Cerebellar cortex (tissue), 1 donor: ENCODE measurements at regions not wholly inside any gene's neighbourhood (a gene's known extent, or its start where the extent isn't known, plus 50 kb on each side); places are given as distances from the start of the nearest gene placed in this dataset.

Experiments used
- DNase-seq: peaks from one replicate; pipeline ENCODE4 v3.0.0-alpha.2; 2015; ENCODE audit warnings: low spot score

DNA sequence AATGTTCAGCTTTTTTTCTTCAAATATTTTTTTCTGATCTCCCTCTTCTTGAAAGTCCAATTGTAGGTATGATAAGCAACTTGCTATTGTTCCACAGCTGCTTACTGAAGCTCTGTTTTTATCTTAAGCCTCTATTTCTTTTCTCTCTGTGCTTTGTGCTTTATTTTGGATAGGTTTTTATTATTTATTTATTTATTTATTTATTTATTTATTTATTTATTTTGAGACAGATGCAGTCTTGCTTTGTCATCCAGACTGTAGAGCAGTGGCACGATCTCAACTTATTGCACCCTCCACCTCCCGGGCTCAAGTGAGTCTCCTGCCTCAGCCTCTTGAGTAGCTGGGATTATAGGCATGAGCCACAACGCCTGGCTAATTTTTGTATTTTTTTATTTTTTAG, 199.4 kb downstream of the KLF12 start:
- DNase-seq = no peak

DNA sequence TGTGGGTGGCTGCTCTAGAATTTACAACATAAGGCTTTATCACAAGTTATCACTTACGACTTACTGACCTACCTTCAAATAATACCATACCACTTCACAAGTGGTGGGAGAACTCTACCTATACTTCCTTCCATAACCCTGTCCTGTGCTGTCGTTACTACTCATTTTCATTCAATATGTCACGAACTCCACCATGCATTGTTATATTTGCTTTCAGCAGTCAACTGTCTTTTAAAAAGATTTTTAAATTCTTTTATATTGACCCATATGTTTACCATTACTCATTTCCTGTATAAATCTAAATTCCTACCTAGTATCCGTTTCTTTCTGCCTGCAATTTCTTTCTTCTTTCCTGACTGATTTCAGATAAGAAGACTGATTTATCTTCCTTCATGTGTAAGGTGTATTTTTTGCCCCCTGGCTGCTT, 200.0 kb downstream of the KLF12 start:
- no peak for DNase-seq

- no peak for DNase-seq
These were observed 200.4 kb downstream of the KLF12 start for GRCh38 chr13:73933795-73934194.

DNA sequence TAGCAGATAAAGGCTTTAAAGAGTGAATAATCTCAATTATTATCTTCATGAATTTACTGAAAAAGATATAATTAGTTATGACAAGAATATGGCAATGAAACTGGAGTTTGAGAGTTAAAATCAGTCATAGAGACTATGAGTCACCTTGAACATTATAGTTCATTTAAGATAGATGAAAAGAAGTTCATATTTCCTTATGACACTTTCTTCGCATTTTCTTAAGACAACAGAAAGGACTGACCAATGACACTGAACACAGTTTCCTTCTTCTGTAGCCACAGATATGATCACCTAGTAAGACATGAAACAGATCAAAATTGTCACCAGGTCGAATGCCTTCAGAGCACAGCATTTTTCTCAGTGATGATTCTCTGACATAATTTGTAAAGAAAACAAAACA, 202.1 kb downstream of the KLF12 start:
- no peak for DNase-seq

GRCh38 chr13:73929287-73929932, 204.8 kb downstream of the KLF12 start:
- DNase-seq = no peak

DNA sequence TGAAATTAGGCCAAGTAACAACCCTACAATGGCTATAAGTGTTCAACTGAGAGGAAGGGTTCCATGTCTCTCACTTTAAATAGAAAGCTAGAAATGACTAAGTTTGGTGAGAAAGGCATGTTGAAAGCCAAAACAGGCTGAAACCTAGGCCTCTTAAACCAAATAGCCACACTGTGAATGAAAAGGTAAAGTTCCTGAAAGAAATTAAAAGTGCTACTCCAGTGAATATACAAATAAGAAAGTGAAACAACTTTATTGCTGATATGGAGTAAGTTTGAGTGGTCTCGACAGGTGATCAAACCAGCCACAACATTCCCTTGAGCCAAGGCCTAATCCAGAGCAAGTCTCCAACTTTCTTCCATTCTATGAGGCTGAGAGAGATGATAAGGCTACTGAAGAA, 209.6 kb downstream of the KLF12 start:
- DNase-seq = no peak

DNA sequence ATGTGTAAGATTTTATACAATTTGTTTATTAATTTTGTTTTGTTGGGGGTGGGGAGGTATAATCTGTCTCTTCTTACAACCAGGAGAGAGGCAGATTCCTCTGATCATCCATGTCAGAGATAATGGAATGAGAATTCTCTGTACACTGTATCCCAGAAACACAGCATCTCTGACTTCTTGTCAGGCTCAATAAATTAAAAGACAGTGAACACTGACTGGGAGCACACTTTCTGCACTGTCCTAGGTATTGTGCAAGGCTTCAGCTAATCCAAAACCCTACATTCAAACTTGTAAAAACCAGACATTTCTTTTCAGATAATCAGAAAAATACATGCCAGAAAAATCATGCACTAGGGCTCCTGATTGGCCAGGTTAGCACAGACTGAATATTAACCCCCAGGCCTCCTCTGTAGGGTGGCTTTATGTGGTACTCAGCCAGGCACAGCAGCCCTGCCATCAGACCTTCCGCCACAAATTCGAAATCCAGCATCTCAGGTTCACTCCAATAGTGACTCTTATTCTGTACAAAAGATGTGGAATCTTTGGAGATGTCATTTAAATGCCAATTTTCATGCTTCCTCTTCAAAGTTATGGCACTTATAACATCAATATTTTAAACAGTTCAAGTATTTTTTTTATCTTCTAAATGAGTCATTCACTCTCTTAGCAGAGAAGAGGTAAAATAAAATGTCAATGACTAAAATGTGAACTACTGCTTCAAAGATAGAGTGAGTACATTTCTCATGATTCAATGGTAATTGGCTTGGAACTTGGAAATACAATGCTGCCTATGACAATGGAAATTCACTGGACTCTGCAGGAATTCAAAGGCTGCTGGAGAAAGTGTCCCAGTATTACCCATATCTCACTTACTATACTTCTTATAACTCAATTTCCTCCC, 211.5 kb downstream of the KLF12 start:
- no peak for DNase-seq

GRCh38 chr13:73918691-73919090, 215.5 kb downstream of the KLF12 start:
- DNase-seq = no peak

- DNase-seq = no peak
These were observed 220.3 kb downstream of the KLF12 start for GRCh38 chr13:73913751-73914518.

DNA sequence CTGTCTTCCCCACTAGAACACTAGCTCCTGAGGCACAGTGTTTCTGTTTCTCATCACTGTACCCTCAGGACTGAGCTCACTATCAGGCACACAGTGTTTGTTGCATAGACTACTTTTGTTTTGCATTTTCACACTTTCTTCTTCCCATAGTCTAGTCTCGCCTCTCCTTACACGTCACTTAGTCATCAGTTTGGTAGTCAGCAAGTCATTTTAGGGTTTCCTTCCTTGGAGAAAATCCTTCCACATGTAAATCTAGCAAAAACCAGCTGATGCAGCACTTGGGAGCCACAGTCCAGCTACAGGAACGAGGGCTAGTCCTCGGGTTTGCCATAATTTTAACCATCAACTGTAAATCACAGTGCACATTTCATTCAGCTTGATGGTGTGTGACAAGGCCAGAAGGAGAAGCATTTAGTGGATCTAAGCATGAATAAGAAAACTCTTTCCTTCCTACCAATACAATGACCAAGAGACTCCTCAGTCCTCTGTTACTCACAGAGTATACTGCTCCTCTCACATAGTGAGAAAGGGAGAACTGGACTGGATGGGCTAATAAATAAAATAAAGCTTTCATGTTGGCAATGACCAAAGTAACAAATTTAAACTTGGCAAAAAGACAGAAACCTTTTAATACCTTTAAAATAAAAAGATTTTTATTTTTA, 221.0 kb downstream of the KLF12 start:
- no peak for DNase-seq

DNA sequence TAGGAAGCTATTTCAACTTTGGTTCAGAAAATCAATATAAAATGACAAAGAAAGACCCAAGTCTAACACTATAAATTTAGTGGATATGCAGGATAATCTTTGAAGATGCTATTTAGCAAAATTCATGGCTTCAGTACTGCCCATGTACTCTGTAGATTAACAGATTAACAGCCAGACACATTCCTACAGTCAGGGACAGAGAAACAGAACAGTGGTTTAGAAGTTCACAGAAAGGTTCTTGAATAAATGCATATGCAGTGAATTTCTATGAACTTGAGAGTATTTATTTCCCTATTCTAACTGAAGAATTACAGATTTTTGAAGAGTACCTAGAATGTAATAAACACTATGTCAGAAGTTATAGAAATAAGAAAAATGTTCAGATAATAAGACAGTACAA, 222.8 kb downstream of the KLF12 start:
- DNase-seq = no peak

DNA sequence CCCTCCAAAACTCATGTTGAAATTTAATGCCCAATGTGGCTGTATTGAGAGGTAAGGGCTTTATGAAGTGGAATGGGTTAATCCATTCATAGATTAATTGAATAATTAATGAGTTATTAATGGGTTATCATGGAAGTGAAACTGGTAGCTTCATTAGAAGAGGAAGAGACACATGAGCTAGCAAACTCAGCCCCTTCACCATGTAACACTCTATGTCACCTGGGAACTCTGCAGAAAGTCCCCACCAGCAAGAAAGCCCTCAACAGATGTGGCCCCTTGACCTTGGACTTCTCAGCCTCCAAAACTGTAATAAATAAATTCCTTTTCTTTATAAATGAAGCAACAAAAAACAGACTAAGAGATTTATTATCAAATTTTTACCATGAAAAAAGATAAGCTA, 223.5 kb downstream of the KLF12 start:
- no peak for DNase-seq

GRCh38 chr13:73908809-73909208, 225.4 kb downstream of the KLF12 start:
- DNase-seq = no peak

DNA sequence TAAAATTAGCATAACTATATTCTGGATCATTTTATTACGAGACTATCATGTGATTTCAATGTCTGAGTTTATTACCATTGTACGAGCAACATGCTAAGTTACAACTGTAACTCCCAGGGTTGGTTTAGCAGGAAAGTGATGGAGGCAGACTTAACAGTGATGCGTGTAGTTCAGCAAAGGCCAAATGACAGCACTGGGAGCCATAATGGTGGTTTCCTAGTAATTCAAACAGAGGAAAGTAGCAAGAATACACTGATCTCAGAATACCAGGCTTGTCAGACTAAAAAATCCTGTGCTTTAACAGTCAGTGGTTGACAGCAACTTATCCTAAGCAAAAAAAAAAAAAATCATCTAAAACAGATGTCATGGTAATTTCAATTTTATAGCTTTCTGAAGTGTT, 229.6 kb downstream of the KLF12 start:
- no peak for DNase-seq

DNA sequence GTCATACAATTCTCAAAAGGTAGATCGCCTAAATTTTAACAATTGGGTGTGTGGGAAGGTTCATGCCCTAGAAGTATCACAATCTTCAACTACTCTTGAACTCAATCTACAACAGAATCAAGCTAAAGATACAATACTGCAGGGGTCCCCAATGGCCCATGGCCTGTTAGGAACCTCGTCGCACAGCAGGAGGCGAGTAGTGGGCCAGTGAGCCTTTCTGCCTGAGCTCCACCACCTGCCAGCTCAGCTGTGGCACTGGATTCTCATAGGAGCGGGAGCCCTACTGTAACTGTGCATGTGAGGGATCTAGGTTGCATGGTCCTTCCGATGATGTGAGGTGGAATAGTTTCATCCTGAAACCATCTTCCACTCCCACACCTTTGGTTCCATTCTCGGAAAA, 230.6 kb downstream of the KLF12 start:
- no peak for DNase-seq

- no peak for DNase-seq
These were observed 231.4 kb downstream of the KLF12 start for GRCh38 chr13:73902847-73903246.

- no peak for DNase-seq
These were observed 231.9 kb downstream of the KLF12 start for GRCh38 chr13:73902296-73902695.

DNA sequence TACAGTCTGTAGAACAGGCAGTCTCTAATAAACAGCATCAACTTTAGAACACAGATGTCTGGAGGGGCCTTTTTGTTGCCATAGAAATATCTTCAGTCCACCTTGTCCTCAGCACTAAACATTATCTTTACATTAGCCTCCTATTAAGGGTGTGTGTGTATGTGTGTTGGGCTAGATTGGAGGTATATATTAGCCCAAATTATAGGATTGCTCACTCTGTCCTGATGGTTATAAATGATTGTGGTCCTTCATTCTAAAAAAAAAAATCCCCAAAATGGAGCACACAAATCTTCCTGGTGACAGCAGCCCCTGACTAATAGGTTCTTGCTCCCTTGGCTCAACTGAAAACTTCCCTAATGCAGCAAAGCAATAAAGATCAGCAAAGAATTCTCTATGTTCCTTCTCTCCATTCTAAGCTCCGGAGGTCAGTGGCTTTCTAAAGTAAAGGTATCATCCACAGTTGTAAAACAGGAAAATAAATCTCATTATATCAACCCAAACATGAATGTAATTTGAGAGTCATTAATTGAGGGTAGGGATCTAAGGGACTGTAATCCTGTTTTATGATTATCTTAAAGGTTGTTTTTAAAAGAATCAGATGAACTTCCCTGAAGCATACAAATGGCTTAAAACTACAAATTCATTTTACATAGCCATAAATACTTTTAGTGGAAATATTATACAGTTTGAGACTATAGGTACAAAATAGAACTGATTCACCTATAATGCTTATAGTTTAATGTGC, 232.7 kb downstream of the KLF12 start:
- no peak for DNase-seq

DNA sequence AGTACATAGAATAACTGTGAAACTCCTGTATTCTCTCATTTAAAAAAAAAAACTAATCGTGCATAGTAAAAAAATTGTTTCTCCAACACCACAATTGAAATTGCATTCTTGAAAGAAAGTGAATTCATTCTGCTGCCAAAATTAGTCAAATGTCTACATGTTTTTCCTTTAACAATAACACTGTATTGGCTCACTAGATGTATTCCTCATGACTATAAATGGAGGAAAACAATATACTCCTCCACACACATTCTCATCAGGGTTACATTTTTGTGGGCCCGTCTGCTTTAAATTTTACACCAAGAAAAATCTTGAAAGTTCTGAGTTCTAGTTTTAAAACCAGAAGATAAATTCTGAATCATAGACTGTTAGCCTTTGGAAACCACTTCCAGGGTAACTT, 233.6 kb downstream of the KLF12 start:
- no peak for DNase-seq

- DNase-seq = no peak
These were observed 235.3 kb downstream of the KLF12 start for GRCh38 chr13:73898899-73899298.

- no peak for DNase-seq
These were observed 235.9 kb downstream of the KLF12 start for GRCh38 chr13:73898276-73898675.
